Gastroesophageal sphincter (tissue), 3 donors: ENCODE measurements at regions not wholly inside any gene's neighbourhood (a gene's known extent, or its start where the extent isn't known, plus 50 kb on each side); places are given as distances from the start of the nearest gene placed in this dataset.

ENCODE experiments used
- CTCF ChIP-seq, 4 experiments: fragments of 200-600 bp in 2 of 4; fragments of 450-650 bp in 2 of 4; sonication (generic) in 1 of 4; IDR thresholded peaks; one replicate each; pipeline ENCODE4 v1.5.1; 2017 to 2019; ENCODE audit warnings: antibody characterized with exemption in 4 of 4, mild to moderate bottlenecking in 2 of 4, moderate library complexity in 2 of 4
- EP300 ChIP-seq: sonication (generic); formaldehyde crosslinking; IDR thresholded peaks from one replicate; pipeline ENCODE4 v1.6.1; 2017; ENCODE audit warnings: antibody characterized with exemption, mild to moderate bottlenecking

GRCh38 chr12:45148006-45148405 lies 67.9 kb upstream of the ANO6 start:
- TF ChIP-seq CTCF (IDR thresholded peaks at IDR 0.05), result no peak
- TF ChIP-seq EP300, result no peak
